Liver (tissue), 3 donors: ENCODE measurements at regions not wholly inside any gene's neighbourhood (a gene's known extent, or its start where the extent isn't known, plus 50 kb on each side); places are given as distances from the start of the nearest gene placed in this dataset.

Source experiments
- ATF3 ChIP-seq: IDR thresholded peaks from 2 replicates; pipeline ENCODE4 v1.6.1; 2016; ENCODE audit warnings: antibody characterized with exemption
- CTCF ChIP-seq: fragments of 150-350 bp; IDR thresholded peaks from 2 replicates; pipeline ENCODE4 v1.5.1; 2017; ENCODE audit warnings: improper control_type of control experiment, low read depth, low read length; ENCODE audit not compliant: missing input control
- EGR1 ChIP-seq, 2 donors: IDR thresholded peaks; 2 replicates each; pipeline ENCODE4 v1.6.1; 2016 to 2018; ENCODE audit warnings: antibody characterized with exemption in 2 of 2, low read depth in 2 of 2
- MAX ChIP-seq: IDR thresholded peaks from 2 replicates; pipeline ENCODE4 v1.6.1; 2016; ENCODE audit warnings: antibody characterized with exemption
- REST ChIP-seq: IDR thresholded peaks from 2 replicates; pipeline ENCODE4 v1.6.1; 2016; ENCODE audit warnings: antibody characterized with exemption, mild to moderate bottlenecking
- SP1 ChIP-seq: IDR thresholded peaks from 2 replicates; pipeline ENCODE4 v1.6.1; 2018; ENCODE audit warnings: antibody characterized with exemption, mild to moderate bottlenecking
- donor health status: healthy.
- donor health status: healthy.

- TF ChIP-seq EGR1 (IDR thresholded peaks at IDR 0.05; ENCODE audit: low read depth in 2 of 2) (no peak), CTCF (peak; percentile 53), REST (no peak), SP1 (no peak), MAX (no peak), ATF3 (no peak)
Measured at GRCh38 chr1:157363660-157364140, 188.6 kb downstream of the FCRL5 start.
